ENCODE measurements at regions not wholly inside any gene's neighbourhood (a gene's known extent, or its start where the extent isn't known, plus 50 kb on each side); places are given as distances from the start of the nearest gene placed in this dataset.

DNA sequence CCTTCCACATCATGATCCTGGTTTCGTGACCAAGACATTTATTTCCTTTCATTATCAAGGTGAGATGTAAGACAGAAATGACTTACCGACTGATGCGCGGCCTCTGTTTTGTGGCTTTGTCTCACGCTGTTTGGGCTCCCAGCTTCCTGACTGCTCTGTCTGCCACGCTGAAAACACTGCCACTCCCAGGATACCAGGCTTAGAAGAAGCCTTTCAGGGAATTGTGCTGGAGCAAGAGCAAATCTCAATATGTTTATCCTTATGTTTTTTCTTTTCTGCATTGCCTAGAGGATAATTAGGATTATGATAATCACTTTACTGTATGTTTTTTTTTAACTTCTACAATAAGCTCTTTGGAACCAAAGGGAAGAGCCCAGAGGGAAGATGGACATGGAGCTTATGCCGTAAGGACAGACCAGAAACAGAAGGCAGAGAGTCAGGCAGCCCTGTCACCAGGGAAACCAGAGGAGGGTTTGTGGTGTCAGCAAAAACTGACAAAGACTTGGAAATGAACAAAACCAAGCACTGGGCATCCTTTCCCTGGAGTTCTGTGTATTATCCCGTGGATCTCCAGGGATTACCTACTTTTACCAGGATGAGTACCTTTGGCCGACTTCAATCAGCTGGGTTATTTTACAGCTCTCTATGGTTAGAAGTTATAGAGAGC, 68.2 kb upstream of the ISX start:
- POLR2A ChIA-PET = interaction anchor here (0.6 kb wide), 1 partner anchor 199 kb away, joined by 6 read pairs; no protein-coding TSS in a partner anchor
- no peak for TF ChIP-seq ZNF121 (CRISPR knock-in tag; IDR thresholded peaks at IDR 0.05)
- TF ChIP-seq ESRRA (CRISPR knock-in tag; IDR thresholded peaks at IDR 0.05; ENCODE audit: borderline replicate concordance) = no peak
- TF ChIP-seq, protein P1, sequence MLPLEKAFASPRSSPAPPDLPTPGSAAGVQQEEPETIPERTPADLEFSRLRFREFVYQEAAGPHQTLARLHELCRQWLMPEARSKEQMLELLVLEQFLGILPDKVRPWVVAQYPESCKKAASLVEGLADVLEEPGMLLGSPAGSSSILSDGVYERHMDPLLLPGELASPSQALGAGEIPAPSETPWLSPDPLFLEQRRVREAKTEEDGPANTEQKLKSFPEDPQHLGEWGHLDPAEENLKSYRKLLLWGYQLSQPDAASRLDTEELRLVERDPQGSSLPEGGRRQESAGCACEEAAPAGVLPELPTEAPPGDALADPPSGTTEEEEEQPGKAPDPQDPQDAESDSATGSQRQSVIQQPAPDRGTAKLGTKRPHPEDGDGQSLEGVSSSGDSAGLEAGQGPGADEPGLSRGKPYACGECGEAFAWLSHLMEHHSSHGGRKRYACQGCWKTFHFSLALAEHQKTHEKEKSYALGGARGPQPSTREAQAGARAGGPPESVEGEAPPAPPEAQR (CRISPR knock-in tag; IDR thresholded peaks at IDR 0.05) = no peak
- no peak for TF ChIP-seq ZNF232 (CRISPR knock-in tag; IDR thresholded peaks at IDR 0.05)
- no peak for TF ChIP-seq ZNF671 (CRISPR knock-in tag; IDR thresholded peaks at IDR 0.05)
- TF ChIP-seq, protein P2, sequence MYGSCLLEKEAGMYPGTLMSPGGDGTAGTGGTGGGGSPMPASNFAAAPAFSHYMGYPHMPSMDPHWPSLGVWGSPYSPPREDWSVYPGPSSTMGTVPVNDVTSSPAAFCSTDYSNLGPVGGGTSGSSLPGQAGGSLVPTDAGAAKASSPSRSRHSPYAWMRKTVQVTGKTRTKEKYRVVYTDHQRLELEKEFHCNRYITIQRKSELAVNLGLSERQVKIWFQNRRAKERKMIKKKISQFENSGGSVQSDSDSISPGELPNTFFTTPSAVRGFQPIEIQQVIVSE (CRISPR knock-in tag; IDR thresholded peaks at IDR 0.05; ENCODE audit: borderline replicate concordance) = no peak
- TF ChIP-seq, protein P3, sequence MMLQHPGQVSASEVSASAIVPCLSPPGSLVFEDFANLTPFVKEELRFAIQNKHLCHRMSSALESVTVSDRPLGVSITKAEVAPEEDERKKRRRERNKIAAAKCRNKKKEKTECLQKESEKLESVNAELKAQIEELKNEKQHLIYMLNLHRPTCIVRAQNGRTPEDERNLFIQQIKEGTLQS (CRISPR knock-in tag; conservative IDR thresholded peaks at IDR 0.05) = no peak
- no peak for TF ChIP-seq CREM (CRISPR knock-in tag; IDR thresholded peaks at IDR 0.05)
- TF ChIP-seq JUN (CRISPR knock-in tag; IDR thresholded peaks at IDR 0.05) = no peak
- TF ChIP-seq, protein P4, sequence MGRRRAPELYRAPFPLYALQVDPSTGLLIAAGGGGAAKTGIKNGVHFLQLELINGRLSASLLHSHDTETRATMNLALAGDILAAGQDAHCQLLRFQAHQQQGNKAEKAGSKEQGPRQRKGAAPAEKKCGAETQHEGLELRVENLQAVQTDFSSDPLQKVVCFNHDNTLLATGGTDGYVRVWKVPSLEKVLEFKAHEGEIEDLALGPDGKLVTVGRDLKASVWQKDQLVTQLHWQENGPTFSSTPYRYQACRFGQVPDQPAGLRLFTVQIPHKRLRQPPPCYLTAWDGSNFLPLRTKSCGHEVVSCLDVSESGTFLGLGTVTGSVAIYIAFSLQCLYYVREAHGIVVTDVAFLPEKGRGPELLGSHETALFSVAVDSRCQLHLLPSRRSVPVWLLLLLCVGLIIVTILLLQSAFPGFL (CRISPR knock-in tag; IDR thresholded peaks at IDR 0.05; ENCODE audit: borderline replicate concordance) = no peak
- no peak for TF ChIP-seq ZNF416 (CRISPR knock-in tag; IDR thresholded peaks at IDR 0.05)
- TF ChIP-seq IRF2 (CRISPR knock-in tag; IDR thresholded peaks at IDR 0.05; ENCODE audit: borderline replicate concordance, low read depth) = no peak
- CTCF ChIA-PET = interaction anchor here (1.1 to 1.5 kb wide), 3 partner anchors 25 to 153 kb away, joined by 3 to 4 read pairs (median 4); no protein-coding TSS in a partner anchor
- Mint-ChIP-seq H3K27ac (no peak overlapping the region), H3K4me3 (no peak overlapping the region), H3K27me3 (ENCODE audit: low read depth) (no peaks in the 10 kb centered on the region), H3K9me3 (no peaks in the 10 kb centered on the region), H3K4me1 (peaks cover 6% of the 10 kb centered on the region), H3K36me3 (no peaks in the 10 kb centered on the region)
- no peak for DNase-seq (ENCODE audit: low spot score)
- ATAC-seq = no peak

DNA sequence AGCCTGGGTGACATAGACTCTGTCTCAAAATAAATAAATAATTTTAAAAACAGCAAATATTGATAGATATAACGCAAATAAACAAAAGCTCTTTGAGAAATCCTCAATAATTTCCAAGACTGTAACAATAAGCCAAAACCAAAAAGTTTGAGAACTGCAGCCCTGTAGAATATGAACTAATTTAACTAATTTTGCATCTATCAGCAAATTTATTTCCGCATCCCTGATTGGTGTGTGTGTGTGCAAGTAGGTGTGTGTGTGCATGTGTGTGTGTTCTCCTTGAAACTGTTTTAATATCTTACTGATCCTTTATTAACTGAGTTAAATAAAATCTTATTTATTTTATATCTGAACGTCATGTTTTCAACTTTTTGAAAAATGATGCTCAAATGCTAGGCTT, 67.0 kb upstream of the ISX start:
- ATAC-seq (no peak), DNase-seq (ENCODE audit: low spot score) (no peak)
- no peak for TF ChIP-seq ZNF263 (CRISPR knock-in tag; IDR thresholded peaks at IDR 0.05; ENCODE audit: low read depth)
- TF ChIP-seq, protein P5, sequence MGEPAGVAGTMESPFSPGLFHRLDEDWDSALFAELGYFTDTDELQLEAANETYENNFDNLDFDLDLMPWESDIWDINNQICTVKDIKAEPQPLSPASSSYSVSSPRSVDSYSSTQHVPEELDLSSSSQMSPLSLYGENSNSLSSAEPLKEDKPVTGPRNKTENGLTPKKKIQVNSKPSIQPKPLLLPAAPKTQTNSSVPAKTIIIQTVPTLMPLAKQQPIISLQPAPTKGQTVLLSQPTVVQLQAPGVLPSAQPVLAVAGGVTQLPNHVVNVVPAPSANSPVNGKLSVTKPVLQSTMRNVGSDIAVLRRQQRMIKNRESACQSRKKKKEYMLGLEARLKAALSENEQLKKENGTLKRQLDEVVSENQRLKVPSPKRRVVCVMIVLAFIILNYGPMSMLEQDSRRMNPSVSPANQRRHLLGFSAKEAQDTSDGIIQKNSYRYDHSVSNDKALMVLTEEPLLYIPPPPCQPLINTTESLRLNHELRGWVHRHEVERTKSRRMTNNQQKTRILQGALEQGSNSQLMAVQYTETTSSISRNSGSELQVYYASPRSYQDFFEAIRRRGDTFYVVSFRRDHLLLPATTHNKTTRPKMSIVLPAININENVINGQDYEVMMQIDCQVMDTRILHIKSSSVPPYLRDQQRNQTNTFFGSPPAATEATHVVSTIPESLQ (CRISPR knock-in tag; IDR thresholded peaks at IDR 0.05) = no peak
- TF ChIP-seq NR2C2 (CRISPR knock-in tag; IDR thresholded peaks at IDR 0.05) = no peak
- TF ChIP-seq, protein P1 (CRISPR knock-in tag; IDR thresholded peaks at IDR 0.05) = no peak
- TF ChIP-seq SOX15 (CRISPR knock-in tag; IDR thresholded peaks at IDR 0.05) = no peak
- TF ChIP-seq JAZF1 (CRISPR knock-in tag; IDR thresholded peaks at IDR 0.05) = no peak
- TF ChIP-seq, protein P3 (CRISPR knock-in tag; conservative IDR thresholded peaks at IDR 0.05) = no peak
- no peak for TF ChIP-seq HMGA2 (CRISPR knock-in tag; IDR thresholded peaks at IDR 0.05)
- TF ChIP-seq SP1 (CRISPR knock-in tag; conservative IDR thresholded peaks at IDR 0.05) = no peak
- TF ChIP-seq ZNF317 (CRISPR knock-in tag; IDR thresholded peaks at IDR 0.05; ENCODE audit: borderline replicate concordance, low read depth) = no peak
- no peak for TF ChIP-seq ETV6 (CRISPR knock-in tag; IDR thresholded peaks at IDR 0.05)
- TF ChIP-seq IRF2 (CRISPR knock-in tag; IDR thresholded peaks at IDR 0.05; ENCODE audit: borderline replicate concordance, low read depth) = no peak
- POLR2A ChIA-PET = no interaction called here
- H3K4me3 Mint-ChIP-seq = no peak overlapping the region
- no peaks in the 10 kb centered on the region for H3K27me3 Mint-ChIP-seq (ENCODE audit: low read depth)
- H3K9me3 Mint-ChIP-seq = no peaks in the 10 kb centered on the region
- H3K36me3 Mint-ChIP-seq = no peaks in the 10 kb centered on the region
- no peak overlapping the region for H3K27ac Mint-ChIP-seq
- CTCF ChIA-PET = no interaction called here
- peaks cover 6% of the 10 kb centered on the region for H3K4me1 Mint-ChIP-seq

All from WTC11 (cell line).